ENCODE measurements at regions not wholly inside any gene's neighbourhood (a gene's known extent, or its start where the extent isn't known, plus 50 kb on each side); places are given as distances from the start of the nearest gene placed in this dataset.

GRCh38 chr20:40855269-40855668 is 166.2 kb upstream of the MAFB start (continued):
- TF ChIP-seq JUN (IDR thresholded peaks at IDR 0.05; ENCODE audit: low read depth, low read length) (no peak), SIN3A (conservative IDR thresholded peaks at IDR 0.05 in 1 of 2, IDR thresholded peaks at IDR 0.05 in 1 of 2; ENCODE audit: low read depth in 1 of 2, low read length in 2 of 2) (no peak), BRCA1 (IDR thresholded peaks at IDR 0.05; ENCODE audit: low read depth, low read length) (no peak), SIRT6 (IDR thresholded peaks at IDR 0.05; ENCODE audit: low read length) (no peak), RBBP5 (IDR thresholded peaks at IDR 0.05; ENCODE audit: borderline replicate concordance, low read depth, low read length) (no peak)
